ENCODE measurements at regions not wholly inside any gene's neighbourhood (a gene's known extent, or its start where the extent isn't known, plus 50 kb on each side); places are given as distances from the start of the nearest gene placed in this dataset.

DNA sequence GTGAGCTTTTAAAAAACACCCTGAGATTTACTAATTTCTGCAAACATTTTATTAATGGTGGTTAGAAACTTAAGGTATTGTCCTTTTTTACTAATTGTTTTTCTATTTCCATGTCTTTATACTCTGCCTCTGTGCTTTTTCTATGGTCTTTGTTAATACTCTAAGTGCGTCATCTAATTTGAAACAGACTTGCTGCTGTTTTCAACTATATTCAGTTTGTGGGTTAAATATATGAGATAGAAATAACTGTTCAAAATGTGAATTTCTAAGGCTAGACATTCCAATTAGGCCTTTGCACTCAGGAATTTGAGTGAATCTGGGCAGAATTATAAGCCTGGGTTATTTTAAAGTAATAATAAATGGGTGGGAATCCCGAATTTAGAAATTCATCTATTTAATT lies 82.4 kb upstream of the COL11A1 start:
- WGBS, 3 donors = 81 to 96% (median 92%) methylated on average over 2 of the region's 2 CpGs
- intact Hi-C loops (cut with DNase I) = no loop called here
- Histone ChIP-seq H3K4me1 (ENCODE audit: insufficient read depth) (no peaks in the 10 kb centered on the region), H3K36me3 (no peaks in the 10 kb centered on the region), H3K27ac (no peak overlapping the region), H3K4me3 (no peak overlapping the region), H3K9me3 (no peaks in the 10 kb centered on the region), H3K27me3 (no peaks in the 10 kb centered on the region)
- no peak for TF ChIP-seq POLR2A (IDR thresholded peaks at IDR 0.05)
- TF ChIP-seq, protein P1, sequence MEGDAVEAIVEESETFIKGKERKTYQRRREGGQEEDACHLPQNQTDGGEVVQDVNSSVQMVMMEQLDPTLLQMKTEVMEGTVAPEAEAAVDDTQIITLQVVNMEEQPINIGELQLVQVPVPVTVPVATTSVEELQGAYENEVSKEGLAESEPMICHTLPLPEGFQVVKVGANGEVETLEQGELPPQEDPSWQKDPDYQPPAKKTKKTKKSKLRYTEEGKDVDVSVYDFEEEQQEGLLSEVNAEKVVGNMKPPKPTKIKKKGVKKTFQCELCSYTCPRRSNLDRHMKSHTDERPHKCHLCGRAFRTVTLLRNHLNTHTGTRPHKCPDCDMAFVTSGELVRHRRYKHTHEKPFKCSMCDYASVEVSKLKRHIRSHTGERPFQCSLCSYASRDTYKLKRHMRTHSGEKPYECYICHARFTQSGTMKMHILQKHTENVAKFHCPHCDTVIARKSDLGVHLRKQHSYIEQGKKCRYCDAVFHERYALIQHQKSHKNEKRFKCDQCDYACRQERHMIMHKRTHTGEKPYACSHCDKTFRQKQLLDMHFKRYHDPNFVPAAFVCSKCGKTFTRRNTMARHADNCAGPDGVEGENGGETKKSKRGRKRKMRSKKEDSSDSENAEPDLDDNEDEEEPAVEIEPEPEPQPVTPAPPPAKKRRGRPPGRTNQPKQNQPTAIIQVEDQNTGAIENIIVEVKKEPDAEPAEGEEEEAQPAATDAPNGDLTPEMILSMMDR (IDR thresholded peaks at IDR 0.05) = no peak
- TF ChIP-seq EP300 (IDR thresholded peaks at IDR 0.05) = no peak
- DNase-seq = no peak

- no peaks in the 10 kb centered on the region for H3K9me3 ChIP-seq
- no peaks in the 10 kb centered on the region for H3K4me1 ChIP-seq (ENCODE audit: insufficient read depth)
- intact Hi-C loops (cut with DNase I) = no loop called here
- no peaks in the 10 kb centered on the region for H3K27me3 ChIP-seq
- H3K27ac ChIP-seq = no peak overlapping the region
- DNase-seq = no peak
- H3K36me3 ChIP-seq = no peaks in the 10 kb centered on the region
- no peak overlapping the region for H3K4me3 ChIP-seq
- 93 to 97% (median 94%) methylated on average over 1 of the region's 1 CpG for WGBS, 3 donors
- TF ChIP-seq POLR2A (IDR thresholded peaks at IDR 0.05) (no peak), EP300 (IDR thresholded peaks at IDR 0.05) (no peak)
- TF ChIP-seq, protein P1 (IDR thresholded peaks at IDR 0.05) = no peak
These were observed 79.4 kb upstream of the COL11A1 start for GRCh38 chr1:103187673-103188072.

GRCh38 chr1:103180660-103181059 lies 72.3 kb upstream of the COL11A1 start:
- H3K9me3 ChIP-seq = no peaks in the 10 kb centered on the region
- H3K4me3 ChIP-seq = no peak overlapping the region
- H3K4me1 ChIP-seq (ENCODE audit: insufficient read depth) = no peaks in the 10 kb centered on the region
- no peak overlapping the region for H3K27ac ChIP-seq
- TF ChIP-seq POLR2A (IDR thresholded peaks at IDR 0.05) = no peak
- TF ChIP-seq EP300 (IDR thresholded peaks at IDR 0.05) = no peak
- TF ChIP-seq, protein P1 (IDR thresholded peaks at IDR 0.05) = no peak
- H3K27me3 ChIP-seq = no peaks in the 10 kb centered on the region
- intact Hi-C loops (cut with DNase I) = no loop called here
- no peaks in the 10 kb centered on the region for H3K36me3 ChIP-seq
- no peak for DNase-seq
- WGBS, 3 donors = 3 to 7% (median 3%) methylated on average over 3 of the region's 3 CpGs

DNA sequence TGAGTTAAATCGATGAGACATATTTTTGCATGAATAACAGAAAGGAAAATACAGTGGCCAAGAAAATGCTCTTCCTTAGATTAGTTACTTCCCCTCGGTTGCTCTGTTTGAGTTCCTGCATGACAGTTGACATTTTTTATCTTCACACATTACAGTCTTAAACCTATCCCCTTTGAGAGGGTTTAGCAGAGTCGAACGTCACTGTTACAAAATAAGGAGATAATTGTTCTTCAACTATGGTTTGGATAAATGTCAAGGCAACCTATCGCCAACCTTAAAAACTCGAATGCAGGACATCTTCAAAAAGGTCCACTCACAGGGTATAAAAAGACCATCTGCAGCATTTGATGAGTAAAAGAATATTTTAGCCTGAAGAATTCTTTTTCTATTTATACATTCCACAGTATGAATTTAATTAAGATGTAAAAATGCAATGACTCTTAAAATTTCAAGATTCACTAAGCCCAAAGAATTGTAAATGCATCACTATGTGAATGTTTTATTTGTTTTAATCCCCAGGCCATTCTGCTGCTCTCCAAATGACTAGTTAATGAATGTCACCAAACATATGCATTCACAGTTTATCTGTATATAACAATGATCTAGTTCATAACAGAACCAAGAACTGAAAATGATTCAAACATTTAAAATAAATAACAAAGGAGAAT lies 68.9 kb upstream of the COL11A1 start:
- H3K4me3 ChIP-seq = no peak overlapping the region
- no peaks in the 10 kb centered on the region for H3K4me1 ChIP-seq (ENCODE audit: insufficient read depth)
- no peaks in the 10 kb centered on the region for H3K27me3 ChIP-seq
- WGBS, 3 donors = 69 to 76% (median 72%) methylated on average over 6 of the region's 6 CpGs
- intact Hi-C loops (cut with DNase I) = no loop called here
- no peaks in the 10 kb centered on the region for H3K36me3 ChIP-seq
- no peak overlapping the region for H3K27ac ChIP-seq
- TF ChIP-seq POLR2A (IDR thresholded peaks at IDR 0.05) (no peak), EP300 (IDR thresholded peaks at IDR 0.05) (no peak)
- TF ChIP-seq, protein P1 (IDR thresholded peaks at IDR 0.05) = no peak
- DNase-seq = no peak
- no peaks in the 10 kb centered on the region for H3K9me3 ChIP-seq
